ENCODE measurements at regions not wholly inside any gene's neighbourhood (a gene's known extent, or its start where the extent isn't known, plus 50 kb on each side); places are given as distances from the start of the nearest gene placed in this dataset.

DNA sequence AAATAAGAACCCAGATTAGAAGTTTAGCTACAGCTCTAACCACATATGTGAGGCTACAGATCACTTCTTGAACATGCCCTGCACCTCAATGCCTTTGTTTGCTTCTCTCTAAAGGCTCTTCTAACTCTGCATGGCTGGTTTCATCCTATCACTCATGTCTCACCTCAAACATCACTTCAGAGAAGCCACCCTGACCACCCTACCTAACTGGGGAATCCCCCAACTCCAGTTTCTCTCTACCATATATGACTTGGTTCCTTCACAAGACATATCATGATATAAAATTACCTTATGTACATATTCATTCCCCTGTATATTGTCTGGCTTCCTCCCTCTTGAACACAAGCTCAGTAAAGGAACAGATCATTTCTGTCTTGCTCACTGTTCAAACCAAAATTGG lies 250.2 kb upstream of the GRIP1 start:
- DNase-seq (ENCODE audit: extremely low read depth, low read depth) = no peak
- TF ChIP-seq, protein P1, sequence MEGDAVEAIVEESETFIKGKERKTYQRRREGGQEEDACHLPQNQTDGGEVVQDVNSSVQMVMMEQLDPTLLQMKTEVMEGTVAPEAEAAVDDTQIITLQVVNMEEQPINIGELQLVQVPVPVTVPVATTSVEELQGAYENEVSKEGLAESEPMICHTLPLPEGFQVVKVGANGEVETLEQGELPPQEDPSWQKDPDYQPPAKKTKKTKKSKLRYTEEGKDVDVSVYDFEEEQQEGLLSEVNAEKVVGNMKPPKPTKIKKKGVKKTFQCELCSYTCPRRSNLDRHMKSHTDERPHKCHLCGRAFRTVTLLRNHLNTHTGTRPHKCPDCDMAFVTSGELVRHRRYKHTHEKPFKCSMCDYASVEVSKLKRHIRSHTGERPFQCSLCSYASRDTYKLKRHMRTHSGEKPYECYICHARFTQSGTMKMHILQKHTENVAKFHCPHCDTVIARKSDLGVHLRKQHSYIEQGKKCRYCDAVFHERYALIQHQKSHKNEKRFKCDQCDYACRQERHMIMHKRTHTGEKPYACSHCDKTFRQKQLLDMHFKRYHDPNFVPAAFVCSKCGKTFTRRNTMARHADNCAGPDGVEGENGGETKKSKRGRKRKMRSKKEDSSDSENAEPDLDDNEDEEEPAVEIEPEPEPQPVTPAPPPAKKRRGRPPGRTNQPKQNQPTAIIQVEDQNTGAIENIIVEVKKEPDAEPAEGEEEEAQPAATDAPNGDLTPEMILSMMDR (IDR thresholded peaks at IDR 0.05; ENCODE audit: low read depth, low read length) = no peak

DNA sequence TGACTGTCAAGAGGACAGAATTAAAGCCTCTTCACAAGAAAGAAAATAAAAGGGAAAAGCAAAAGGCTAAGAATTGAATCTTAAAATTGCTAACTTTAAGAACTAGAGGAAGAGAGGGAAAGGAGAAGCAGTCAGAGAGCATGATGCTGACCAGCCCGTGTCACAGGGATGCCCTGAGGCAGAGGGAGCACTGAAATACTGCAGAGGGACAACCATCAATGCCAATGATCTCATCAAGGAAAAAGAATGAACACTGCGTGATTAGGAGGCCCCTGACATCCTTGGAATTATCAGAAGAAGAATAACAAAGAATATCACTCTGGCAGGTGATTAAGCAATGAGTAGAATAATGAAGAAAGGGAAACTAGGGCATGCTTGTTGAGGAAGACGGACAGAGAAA lies 252.2 kb upstream of the GRIP1 start:
- DNase-seq (ENCODE audit: extremely low read depth, low read depth) = no peak
- TF ChIP-seq, protein P1 (IDR thresholded peaks at IDR 0.05; ENCODE audit: low read depth, low read length) = no peak

DNA sequence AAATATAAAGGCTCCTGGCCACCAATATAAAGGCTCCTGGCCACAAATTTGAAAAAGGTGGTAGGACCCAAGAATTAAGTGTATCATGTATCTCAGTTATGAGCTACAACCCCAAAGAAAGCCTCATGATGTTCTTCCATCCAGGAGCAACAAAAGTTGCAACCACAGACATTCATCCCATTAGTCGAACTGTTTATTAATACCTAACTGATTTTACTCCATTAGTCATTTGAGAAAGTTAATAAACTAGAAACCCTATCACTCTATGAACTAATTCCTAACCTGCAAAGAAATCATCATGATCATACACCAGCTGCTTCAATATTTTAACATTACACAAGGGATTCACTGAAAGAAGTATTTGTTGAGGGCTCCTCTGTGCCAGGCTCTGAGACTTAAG lies 253.2 kb upstream of the GRIP1 start:
- TF ChIP-seq, protein P1 (IDR thresholded peaks at IDR 0.05; ENCODE audit: low read depth, low read length) = no peak
- no peak for DNase-seq (ENCODE audit: extremely low read depth, low read depth)

DNA sequence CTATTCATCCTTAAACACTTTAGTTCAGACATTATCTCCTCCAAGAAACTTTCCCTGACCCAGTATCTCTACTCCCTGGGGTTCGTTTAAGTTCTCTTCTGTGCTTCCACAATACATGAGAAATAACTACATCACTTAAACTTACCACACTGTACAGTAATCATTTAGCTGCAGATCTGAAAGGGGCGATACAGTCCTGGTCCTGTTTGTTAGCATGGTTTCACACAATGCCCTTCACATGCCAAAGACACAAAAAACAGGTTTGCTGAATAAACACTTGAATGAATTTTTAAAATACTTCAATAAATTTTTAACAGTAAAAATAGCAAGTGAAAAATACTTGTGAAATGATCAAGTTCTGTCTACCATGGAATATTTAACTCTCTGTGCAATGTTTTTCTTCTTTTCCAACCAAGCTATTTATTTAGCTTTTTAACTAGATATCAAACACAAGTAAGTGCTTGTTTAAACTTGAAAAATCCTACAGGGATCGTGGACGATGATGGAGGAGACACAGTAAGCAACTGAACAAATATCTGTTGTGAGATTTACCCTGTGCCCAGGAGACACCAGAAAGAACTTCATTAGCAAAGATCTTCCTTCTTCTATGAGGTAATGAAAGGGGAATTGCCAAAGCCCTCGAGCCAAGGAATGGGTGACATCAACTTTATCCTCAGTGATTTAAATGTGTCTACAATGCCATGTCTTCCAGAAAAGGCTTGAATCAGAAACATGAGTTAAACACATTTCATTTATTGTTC lies 255.6 kb upstream of the GRIP1 start:
- TF ChIP-seq, protein P1 (IDR thresholded peaks at IDR 0.05; ENCODE audit: low read depth, low read length) = no peak
- no peak for DNase-seq (ENCODE audit: extremely low read depth, low read depth)

DNA sequence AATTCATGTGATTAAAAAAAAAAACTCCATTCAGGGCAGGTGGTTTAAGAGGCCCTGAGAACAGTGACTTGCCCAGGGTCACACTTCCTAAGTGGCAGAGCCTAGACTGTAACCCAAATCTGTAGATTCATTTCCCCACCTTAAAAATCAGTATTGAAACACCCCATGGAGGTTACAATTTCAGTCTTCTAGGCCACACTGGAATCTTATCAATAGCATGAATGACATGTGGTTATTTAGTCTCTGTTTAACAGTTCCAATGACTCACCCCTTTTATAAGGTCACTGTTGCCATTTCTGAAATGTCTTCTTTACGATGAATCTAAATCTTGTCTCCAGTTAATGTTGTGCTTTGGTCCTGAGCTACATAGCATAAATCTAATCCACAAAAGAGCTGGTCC lies 262.3 kb upstream of the GRIP1 start:
- no peak for DNase-seq (ENCODE audit: extremely low read depth, low read depth)
- TF ChIP-seq, protein P1 (IDR thresholded peaks at IDR 0.05; ENCODE audit: low read depth, low read length) = no peak

DNA sequence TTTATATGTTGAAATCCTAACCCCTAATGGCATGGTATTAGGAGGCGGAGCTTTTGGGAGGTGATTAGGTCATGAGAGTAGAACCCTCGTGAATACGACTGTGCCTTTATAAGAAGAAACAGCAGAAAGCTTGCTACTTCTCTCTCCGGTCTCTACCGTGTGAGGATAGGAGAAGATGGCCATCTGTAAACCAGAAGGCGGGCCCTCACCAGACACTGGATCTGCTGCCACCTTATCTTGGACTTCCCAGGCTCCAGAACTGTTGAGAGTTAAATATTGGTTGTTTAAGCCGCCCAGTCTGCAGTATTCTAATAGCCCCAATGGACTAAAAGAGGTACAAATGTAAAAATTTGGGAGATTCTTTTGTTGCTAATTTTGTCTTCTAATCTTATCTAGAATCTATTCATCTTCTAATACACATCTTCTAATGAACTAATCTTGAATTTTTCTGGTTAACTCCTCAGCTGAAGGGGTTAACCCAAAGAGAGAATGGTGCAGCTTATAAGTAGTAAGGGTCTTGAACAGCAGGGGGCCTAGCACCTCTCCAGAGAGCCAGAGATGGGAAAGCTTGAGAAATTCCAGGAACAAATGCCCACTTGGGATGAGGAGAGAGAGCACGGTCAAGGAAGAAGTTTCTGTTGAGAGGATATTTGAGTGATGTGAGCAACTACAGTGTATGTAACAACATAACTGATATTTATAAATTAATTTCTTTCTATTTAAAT lies 264.0 kb upstream of the GRIP1 start:
- no peak for DNase-seq (ENCODE audit: extremely low read depth, low read depth)
- TF ChIP-seq, protein P1 (IDR thresholded peaks at IDR 0.05; ENCODE audit: low read depth, low read length) = no peak

DNA sequence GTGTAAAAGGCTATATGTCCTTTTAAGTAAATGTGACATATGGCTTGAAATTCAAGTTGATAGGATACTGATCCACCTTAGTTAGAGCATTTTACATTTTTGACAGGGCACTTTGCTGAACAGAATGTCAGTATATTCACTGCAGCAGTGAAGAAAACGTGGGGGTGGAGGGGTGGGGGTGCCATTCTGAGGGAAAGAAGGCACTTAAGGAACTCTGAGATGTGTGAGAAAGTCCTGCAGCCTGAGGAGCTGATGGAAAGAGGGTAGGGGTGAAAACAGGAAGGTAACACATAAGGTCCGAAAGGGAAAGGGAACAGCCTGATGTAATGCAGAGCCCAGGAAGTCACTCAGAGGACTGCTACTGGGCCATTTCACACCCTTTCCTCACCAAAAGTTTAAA lies 265.5 kb upstream of the GRIP1 start:
- DNase-seq (ENCODE audit: extremely low read depth, low read depth) = no peak
- TF ChIP-seq, protein P1 (IDR thresholded peaks at IDR 0.05; ENCODE audit: low read depth, low read length) = no peak
